GM19395 (cell line): ENCODE measurements at regions not wholly inside any gene's neighbourhood (a gene's known extent, or its start where the extent isn't known, plus 50 kb on each side); places are given as distances from the start of the nearest gene placed in this dataset.
"Not testable (repeated sequence)": the region's sequence is repeated elsewhere in the genome, so short reads cannot be mapped to it uniquely, and the experiment has no call there.

Experiments used
- ATAC-seq: cut with Tn5 transposase; IDR thresholded peaks from one replicate; pipeline ENCODE4 v1.9.1; 2021; ENCODE audit warnings: mild to moderate bottlenecking, moderate library complexity; ENCODE audit not compliant: unreplicated experiment

DNA sequence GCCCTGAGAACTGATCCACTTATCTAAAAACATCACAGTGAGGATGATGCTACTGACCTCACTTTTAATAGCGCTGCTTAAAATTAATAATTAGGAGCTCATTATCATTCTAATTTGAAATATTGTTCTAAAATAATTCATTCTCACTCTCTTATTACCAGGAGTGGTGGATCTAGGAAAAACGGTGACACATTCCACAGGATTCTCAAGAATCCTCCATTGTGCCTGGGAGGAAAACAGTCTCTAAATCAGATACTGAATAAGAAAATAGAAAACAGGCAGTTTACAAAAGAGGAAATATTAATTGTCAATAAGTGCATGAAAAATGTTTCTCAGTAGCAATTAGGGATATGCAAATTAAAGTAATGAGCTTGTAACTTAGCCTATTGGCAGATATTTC lies 187.4 kb downstream of the TENT5A start:
- ATAC-seq = no peak

DNA sequence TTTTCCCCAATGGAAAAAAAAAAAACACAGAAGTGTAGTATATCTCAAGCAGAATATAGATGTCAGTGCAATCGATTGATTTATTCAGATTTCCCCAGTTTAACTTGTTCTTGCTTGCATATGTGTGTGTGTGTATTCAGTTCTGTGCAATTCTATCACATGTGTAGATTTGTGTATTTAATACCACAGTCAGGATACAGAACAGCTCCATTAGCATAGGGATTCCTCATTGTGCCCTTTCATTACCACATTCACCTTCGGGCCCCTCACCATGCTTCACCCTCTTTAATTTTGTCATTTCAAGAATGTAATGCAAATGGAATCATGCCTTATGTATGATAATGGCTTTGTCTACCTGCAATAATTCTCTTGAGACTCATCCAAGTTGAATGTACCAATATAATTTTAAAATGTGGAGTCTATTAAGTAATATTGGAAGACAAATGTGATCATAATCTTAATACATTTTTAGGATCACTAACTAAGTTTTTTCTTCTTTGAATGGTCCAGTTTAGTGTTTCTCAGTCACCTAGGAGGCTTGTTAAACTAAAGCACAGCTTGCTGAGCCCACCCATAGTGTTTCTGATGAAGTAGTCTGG lies 187.9 kb downstream of the TENT5A start:
- ATAC-seq = no peak

- ATAC-seq = no peak
Observed at GRCh38 chr6:81562169-81562568, 190.3 kb downstream of the TENT5A start.

GRCh38 chr6:81561731-81562130 lies 190.8 kb downstream of the TENT5A start:
- no peak for ATAC-seq

GRCh38 chr6:81561071-81561564 lies 191.4 kb downstream of the TENT5A start:
- ATAC-seq = no peak

GRCh38 chr6:81557811-81558210 lies 194.7 kb downstream of the TENT5A start:
- ATAC-seq = no peak

- ATAC-seq = no peak
Observed at GRCh38 chr6:81556551-81556950, 195.9 kb downstream of the TENT5A start.

DNA sequence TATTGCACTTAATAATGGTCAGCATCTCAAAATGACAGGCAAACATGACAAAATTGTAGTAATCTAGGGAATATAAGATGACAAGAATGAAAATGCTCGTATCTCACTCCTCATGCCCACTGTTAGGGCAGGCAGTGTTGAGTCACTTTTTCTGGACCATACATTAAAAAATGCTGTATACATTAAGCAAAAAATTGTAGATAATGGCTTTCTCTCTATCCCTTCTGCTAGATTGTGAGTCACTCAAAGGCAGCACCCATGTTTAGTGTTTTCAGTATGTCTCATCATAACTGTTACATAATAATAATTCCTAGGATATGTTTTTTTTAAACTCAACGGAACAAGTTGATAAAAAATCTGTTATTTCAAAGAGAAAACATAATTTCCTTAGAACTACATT lies 199.3 kb downstream of the TENT5A start:
- ATAC-seq = no peak

DNA sequence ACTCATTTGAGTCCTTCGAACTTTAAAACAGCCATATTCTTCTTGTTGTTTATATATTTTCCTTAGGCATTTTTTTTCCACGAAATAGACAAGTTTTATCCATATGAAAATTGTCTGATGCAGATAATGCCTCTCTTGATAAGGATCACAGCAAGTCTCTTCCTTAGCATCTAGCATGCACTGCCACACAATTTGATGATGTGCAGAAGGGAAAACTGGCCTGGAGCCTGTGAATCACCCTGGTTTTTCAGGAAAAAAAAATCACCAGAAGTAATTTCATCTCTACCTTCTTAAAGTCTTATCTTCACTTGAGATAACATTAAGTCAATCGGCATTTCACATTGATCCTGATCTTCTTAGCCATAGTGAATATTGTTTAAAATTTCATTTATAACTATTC lies 199.8 kb downstream of the TENT5A start:
- no peak for ATAC-seq

DNA sequence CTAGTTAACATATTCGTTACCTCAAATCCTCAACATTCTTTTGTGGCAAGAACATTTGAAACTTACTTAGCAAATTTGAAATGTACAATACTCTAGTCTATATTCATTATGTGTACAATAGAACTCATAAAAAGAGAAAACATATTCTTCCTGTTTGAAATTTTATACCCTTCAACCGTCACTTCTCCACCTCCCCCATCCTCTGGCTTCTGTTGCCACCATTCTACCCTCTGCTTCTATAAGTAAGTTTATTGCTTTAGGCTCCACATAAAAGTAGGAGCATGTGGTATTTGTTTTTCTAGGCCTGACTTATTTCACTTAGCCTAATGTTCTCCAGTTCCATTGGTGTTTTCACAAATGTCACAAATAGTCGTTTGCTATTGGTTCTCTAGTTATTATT lies 205.3 kb downstream of the TENT5A start:
- ATAC-seq = no peak

DNA sequence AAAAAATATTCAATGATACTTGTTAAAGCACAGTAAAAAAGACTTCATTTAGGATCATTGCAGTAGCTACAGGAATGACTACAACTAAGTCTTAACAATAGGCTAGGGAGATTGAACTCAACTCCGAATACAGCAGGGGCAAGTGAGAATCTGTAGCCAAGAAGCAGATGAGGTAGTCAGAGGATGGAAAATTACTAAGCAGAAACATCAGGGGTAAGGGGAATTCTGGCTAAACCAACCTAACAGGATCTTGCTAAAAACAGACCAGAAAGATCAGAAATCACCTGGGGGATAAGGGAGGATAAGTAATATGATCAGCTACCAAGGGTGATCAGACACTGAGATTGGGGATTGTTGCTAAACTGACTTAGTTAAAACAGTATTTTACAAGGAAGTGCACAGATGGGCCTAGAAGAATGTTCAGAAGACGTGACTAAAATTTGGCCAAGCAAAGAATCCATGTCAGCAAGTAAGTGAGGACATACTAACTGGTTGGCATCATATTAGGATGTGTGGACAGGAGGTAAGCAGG lies 217.5 kb downstream of the TENT5A start:
- no peak for ATAC-seq

DNA sequence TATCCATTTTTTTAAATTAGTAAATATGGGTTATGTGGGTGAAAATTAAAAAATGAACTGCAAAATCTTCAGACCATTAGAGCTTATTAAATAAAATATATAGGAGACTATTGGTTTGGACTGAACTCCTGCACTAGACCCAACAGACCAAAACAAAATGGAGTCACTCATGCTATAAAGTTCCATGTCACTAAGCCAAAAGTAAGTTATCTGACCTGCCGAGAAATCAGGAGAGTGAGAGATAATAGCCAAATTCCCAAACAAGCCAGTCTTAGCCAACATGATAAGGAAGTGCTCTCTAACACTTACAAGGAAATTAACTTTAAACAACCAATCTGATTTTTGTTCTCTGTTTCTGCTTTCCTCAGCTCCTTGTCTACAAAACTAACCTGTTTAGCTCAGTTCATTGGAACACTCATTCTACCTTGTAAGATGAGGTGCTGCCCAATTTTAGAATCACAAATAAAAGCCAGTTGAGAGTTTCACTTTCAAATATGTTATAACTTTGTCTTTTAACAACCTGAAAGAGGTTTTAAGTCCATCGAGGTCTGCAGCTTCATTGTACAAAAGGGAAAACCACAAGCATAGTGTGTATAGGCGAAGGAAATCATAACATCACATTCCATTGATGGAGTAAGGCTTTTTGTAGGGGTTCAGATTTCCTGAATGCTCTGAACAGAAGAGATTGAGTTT lies 220.5 kb downstream of the TENT5A start:
- ATAC-seq = no peak

DNA sequence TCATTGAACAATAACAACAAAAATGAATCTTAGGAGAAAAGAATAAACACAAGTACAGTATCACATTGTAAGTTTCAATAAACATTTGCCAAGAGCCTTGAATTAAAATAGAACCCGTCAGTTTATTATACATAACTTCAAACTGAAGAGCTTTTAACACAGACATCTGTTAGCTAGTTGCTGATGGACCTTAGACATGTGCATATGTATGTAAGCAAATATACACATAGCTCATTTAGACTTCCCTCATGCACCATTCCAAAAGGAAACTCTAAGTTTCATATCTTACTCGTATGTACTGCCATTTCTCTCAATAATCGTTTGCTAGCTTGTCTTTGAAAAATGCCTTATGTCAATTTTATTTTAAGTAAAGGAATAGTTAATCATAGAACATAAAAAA lies 235.0 kb downstream of the TENT5A start:
- ATAC-seq = no peak

GRCh38 chr6:81515562-81516453 lies 236.7 kb downstream of the TENT5A start:
- ATAC-seq = no peak

DNA sequence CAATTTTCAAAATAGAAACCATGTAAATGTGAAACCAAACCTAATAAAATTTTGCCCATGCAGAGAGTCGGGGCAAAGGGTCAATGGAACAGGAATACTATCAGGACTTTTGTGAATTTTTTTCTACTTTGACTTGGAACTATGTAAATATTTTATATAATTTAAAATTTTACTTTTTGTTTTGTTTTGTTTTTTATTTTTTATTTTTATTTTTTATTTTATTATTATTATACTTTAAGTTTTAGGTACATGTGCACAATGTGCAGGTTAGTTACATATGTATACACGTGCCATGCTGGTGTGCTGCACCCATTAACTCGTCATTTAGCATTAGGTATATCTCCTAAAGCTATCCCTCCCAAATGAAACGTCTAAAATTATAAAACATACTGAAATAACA lies 238.3 kb downstream of the TENT5A start:
- ATAC-seq = not testable (repeated sequence)

- ATAC-seq = no peak
Observed at GRCh38 chr6:81511423-81511822, 241.1 kb downstream of the TENT5A start.

DNA sequence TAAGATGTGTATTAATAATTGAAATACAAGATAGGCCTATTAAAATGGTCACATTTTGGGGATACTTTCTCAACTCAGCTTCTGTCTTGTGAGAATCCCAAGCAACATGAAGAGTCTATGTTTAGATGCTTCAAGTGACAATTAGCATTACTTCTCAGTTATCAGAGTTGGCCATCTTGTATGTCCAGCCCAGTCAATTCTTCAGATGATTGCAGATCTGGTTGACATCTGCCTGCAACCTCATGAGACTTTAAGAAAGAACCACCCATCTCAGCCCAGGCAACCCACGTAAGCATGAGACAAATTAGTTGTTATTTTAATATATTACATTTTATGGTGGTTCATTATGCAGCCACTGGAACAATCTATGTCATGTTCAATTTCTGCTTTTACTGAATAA lies 256.5 kb downstream of the TENT5A start:
- no peak for ATAC-seq

DNA sequence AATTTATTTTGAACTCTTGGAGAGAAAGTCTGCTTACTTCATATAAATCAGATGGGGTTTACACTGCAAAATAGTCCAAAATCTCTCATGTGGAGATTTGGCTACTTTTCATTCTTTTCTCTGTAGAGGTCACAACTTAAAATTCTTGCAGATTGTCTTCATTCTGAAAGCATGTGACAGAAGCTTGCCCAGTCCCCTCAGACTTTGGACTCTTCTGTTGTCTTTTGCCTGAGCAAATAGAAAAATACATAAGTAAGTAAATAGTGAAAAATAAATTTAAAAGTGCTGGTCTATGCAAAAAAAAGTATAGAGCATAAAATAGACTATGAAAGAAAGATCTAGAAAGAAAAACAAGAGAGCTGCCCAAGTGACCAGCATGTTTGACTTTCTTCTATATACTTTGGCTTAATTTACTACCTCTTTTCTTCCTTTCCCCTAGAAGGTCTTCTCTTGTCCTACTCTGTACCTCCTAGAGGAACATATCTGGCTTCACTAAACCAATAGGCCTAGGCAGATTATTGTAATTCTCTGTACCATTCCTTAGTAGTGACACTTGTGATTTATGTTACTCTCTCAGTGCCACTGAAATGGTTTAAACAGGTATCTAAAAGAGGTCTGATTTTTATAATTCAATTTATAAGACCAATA lies 260.9 kb downstream of the TENT5A start:
- ATAC-seq = no peak

- no peak for ATAC-seq
Observed at GRCh38 chr6:81487489-81487888, 265.0 kb downstream of the TENT5A start.

- ATAC-seq = no peak
Observed at GRCh38 chr6:81486234-81486633, 266.2 kb downstream of the TENT5A start.

DNA sequence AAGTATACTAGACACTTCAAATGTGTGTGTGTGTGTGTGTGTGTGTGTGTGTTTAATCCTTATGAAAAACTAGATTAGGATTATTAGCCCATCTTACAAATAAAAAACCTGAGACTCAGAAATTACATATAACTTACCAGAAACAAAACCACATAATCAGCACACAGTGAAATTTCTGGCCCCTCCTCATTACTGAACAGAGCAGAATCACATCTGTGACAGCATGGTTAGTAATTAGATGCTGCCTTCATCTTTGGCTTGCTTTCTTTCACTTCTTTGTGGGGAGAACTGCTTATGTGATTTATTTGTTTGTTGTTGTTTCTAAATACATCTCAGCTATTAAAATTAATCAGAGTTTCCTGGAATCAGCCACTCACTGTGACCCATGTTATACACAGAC lies 267.1 kb downstream of the TENT5A start:
- no peak for ATAC-seq
